HG02973 (cell line): ENCODE measurements at regions not wholly inside any gene's neighbourhood (a gene's known extent, or its start where the extent isn't known, plus 50 kb on each side); places are given as distances from the start of the nearest gene placed in this dataset.

Experiments
- ATAC-seq: cut with Tn5 transposase; IDR thresholded peaks from one replicate; pipeline ENCODE4 v1.9.1; 2021; ENCODE audit warnings: moderate library complexity; ENCODE audit not compliant: unreplicated experiment

GRCh38 chr2:15762449-15762848, 170.8 kb downstream of the DDX1 start:
- no peak for ATAC-seq

- no peak for ATAC-seq
These were observed 171.6 kb downstream of the DDX1 start for GRCh38 chr2:15763106-15763821.

- ATAC-seq: no peak
These were observed 172.4 kb downstream of the DDX1 start for GRCh38 chr2:15763822-15764682.

- ATAC-seq: no peak
These were observed 173.0 kb downstream of the DDX1 start for GRCh38 chr2:15764683-15765011.

GRCh38 chr2:15765211-15765610, 173.5 kb downstream of the DDX1 start:
- ATAC-seq: no peak

- ATAC-seq: no peak
These were observed 174.1 kb downstream of the DDX1 start for GRCh38 chr2:15765686-15766302.

GRCh38 chr2:15766303-15766861, 174.0 kb upstream of the MYCN start:
- no peak for ATAC-seq

GRCh38 chr2:15766911-15767597, 173.3 kb upstream of the MYCN start:
- ATAC-seq: no peak

- ATAC-seq: no peak
These were observed 172.7 kb upstream of the MYCN start for GRCh38 chr2:15767679-15768078.

GRCh38 chr2:15768142-15768541, 172.2 kb upstream of the MYCN start:
- no peak for ATAC-seq

GRCh38 chr2:15768615-15769014, 171.7 kb upstream of the MYCN start:
- ATAC-seq: no peak

- ATAC-seq: no peak
These were observed 171.1 kb upstream of the MYCN start for GRCh38 chr2:15769235-15769634.

GRCh38 chr2:15769676-15770547, 170.4 kb upstream of the MYCN start:
- no peak for ATAC-seq

GRCh38 chr2:15770606-15771005, 169.7 kb upstream of the MYCN start:
- ATAC-seq: no peak

GRCh38 chr2:15771124-15771523, 169.2 kb upstream of the MYCN start:
- no peak for ATAC-seq

- ATAC-seq: no peak
These were observed 168.2 kb upstream of the MYCN start for GRCh38 chr2:15772086-15772595.

GRCh38 chr2:15772681-15773080, 167.7 kb upstream of the MYCN start:
- no peak for ATAC-seq

GRCh38 chr2:15773204-15773603, 167.1 kb upstream of the MYCN start:
- ATAC-seq: no peak

- no peak for ATAC-seq
These were observed 166.5 kb upstream of the MYCN start for GRCh38 chr2:15773846-15774245.
